Pancreas (tissue), 10 donors: ENCODE measurements at regions not wholly inside any gene's neighbourhood (a gene's known extent, or its start where the extent isn't known, plus 50 kb on each side); places are given as distances from the start of the nearest gene placed in this dataset.

Source experiments
- ATAC-seq, 4 donors: fragments of 200-7000 bp; cut with Tn5 transposase; one replicate each; pipeline versions ENCODE4 v1.8.0 to v1.9.1; 2020; ENCODE audit warnings: mild to moderate bottlenecking in 4 of 4, moderate library complexity in 4 of 4
- DNase-seq, 6 donors: peaks; one replicate each; pipeline ENCODE4 v3.0.0-alpha.2; 2020
- FAIRE-seq: peaks from 2 replicates; lab custom pipeline; 2012; peaks lifted over from hg19 to GRCh38; lab: Jason Lieb, UNC
- H3K27ac ChIP-seq, 4 donors: fragments of 200-600 bp; sonication (generic); 1 replicate in 3 of 4; 2 replicates in 1 of 4; pipeline versions ENCODE4 v1.5.0 to v1.8.0; 2020
- H3K27me3 ChIP-seq, 4 donors: fragments of 200-600 bp; one replicate each; pipeline ENCODE4 v1.8.0; 2021
- H3K36me3 ChIP-seq, 3 donors: fragments of 200-600 bp; sonication (generic) in 1 of 3; one replicate each; pipeline versions ENCODE4 v1.5.0 to v1.8.0; 2020 to 2021
- H3K4me1 ChIP-seq, 3 donors: fragments of 200-600 bp; one replicate each; pipeline ENCODE4 v1.8.0; 2021
- H3K4me3 ChIP-seq, 4 donors: fragments of 200-600 bp; sonication (generic) in 2 of 4; one replicate each; pipeline versions ENCODE4 v1.5.0 to v1.8.0; 2020 to 2021
- H3K9me3 ChIP-seq, 4 donors: fragments of 200-600 bp; one replicate each; pipeline ENCODE4 v1.8.0; 2021
- WGBS, 2 donors: extraction: QIAGEN DNeasy Blood & Tissue Kit; methylation state at CpG; one replicate each; pipeline ENCODE4 v1.1.7; 2013; 5-methylcytosine and 5-hydroxymethylcytosine counted together
- intact Hi-C, 3 donors: fragments of 100-400 bp; cut with DNase I; formaldehyde crosslinking; loops; one replicate each; pipeline versions ENCODE4 v1.11.1 to v1.14.2; 2022
- TF ChIP-seq, protein P1 (sequence below), 4 donors: fragments of 200-600 bp; sonication (generic) in 3 of 4; IDR thresholded peaks; one replicate each; pipeline versions ENCODE4 v1.5.0 to v1.8.0; 2021; ENCODE audit warnings: antibody characterized with exemption in 4 of 4
- donor health status: healthy with polysubstance abuse.
- donor health status: DM: no; HTN: no; CAD: no; lungs with moderate emphysema.
- donor health status: DM: no; HTN: no; CAD: no.
- donor health status: control.
- donor health status: control.
- donor health status: Bipolar disorder and iron deficiency.
- donor health status: DM: yes; HTN: yes; CAD: no.
- donor health status: DM: no; HTN: no; CAD: no.
- donor health status: DM: no; HTN: no; CAD: no.
- donor health status: DM: yes; HTN: yes; CAD: no.

DNA sequence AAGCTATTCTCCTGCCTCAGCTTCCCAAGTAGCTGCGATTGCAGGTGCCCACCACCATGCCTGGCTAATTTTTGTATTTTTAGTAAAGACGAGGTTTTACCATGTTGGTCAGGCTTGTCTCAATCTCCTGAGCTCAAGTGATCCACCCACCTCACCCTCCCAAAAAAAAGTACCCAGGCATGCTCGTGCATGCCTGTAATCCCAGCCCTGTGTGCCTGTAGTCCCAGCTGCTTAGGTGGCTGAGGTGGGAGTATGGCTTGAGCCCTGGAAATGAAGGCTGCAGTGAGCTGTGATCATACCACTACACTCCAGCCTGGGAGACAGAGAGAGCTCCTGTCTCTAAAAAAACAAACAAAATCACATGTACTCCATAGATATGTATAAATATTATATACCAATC lies 176.5 kb downstream of the SOX2 start:
- intact Hi-C loops = no loop called here
- Histone ChIP-seq H3K9me3 (no peaks in the 10 kb centered on the region), H3K27ac (no peak overlapping the region), H3K4me3 (no peak overlapping the region), H3K27me3 (no peaks in the 10 kb centered on the region), H3K4me1 (no peaks in the 10 kb centered on the region), H3K36me3 (no peaks in the 10 kb centered on the region)
- no peak for ATAC-seq
- TF ChIP-seq, protein P1, sequence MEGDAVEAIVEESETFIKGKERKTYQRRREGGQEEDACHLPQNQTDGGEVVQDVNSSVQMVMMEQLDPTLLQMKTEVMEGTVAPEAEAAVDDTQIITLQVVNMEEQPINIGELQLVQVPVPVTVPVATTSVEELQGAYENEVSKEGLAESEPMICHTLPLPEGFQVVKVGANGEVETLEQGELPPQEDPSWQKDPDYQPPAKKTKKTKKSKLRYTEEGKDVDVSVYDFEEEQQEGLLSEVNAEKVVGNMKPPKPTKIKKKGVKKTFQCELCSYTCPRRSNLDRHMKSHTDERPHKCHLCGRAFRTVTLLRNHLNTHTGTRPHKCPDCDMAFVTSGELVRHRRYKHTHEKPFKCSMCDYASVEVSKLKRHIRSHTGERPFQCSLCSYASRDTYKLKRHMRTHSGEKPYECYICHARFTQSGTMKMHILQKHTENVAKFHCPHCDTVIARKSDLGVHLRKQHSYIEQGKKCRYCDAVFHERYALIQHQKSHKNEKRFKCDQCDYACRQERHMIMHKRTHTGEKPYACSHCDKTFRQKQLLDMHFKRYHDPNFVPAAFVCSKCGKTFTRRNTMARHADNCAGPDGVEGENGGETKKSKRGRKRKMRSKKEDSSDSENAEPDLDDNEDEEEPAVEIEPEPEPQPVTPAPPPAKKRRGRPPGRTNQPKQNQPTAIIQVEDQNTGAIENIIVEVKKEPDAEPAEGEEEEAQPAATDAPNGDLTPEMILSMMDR (IDR thresholded peaks at IDR 0.05) = no peak
- WGBS, 2 donors = 64 to 73% methylated on average over 3 of the region's 3 CpGs
- no peak for FAIRE-seq
- no peak for DNase-seq

DNA sequence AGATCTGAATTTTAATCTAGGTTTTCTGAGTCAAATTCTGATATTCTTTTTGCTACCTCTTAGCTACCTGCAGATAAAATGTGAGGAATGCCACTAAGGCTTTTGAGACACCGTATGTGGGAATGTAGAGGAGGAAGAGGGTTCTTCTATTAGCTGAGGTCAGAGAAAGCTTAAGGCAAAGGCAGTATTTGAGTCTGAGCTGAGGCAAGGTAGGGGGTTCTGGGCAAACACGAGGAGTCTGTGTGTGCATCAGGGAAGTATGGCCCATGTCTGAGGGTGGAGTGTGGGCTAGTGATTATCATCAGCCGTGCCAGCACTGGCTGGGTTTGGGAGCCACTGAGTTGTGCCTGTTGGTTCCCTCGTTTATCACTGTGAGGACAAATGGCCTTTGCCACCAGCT lies 181.1 kb downstream of the SOX2 start:
- Histone ChIP-seq H3K4me3 (no peak overlapping the region), H3K9me3 (no peaks in the 10 kb centered on the region), H3K27me3 (no peaks in the 10 kb centered on the region), H3K4me1 (no peaks in the 10 kb centered on the region), H3K27ac (no peak overlapping the region), H3K36me3 (no peaks in the 10 kb centered on the region)
- no peak for DNase-seq
- intact Hi-C loops = no loop called here
- TF ChIP-seq, protein P1 (IDR thresholded peaks at IDR 0.05) = no peak
- FAIRE-seq = no peak
- WGBS, 2 donors = 47 to 58% methylated on average over 4 of the region's 4 CpGs
- no peak for ATAC-seq

DNA sequence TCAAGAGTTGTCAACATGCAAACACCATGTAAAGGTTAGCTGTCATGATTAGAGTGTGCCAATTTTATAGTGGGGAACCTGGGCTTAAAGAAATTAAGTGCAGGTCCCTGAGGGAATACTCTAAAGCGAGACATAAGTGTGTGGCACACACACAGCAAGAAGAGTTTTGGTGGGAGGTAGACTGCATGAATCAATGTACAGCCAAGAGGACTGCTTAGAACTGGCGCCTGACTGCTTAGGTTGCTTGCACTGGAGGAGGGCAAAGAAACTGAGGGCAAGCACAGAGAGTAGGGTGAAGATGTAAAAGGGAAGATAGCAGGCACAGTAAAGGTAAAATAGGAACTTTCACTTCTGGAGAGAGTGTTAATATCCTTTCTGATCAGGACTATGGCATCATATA lies 184.9 kb downstream of the SOX2 start:
- Histone ChIP-seq H3K27me3 (no peaks in the 10 kb centered on the region), H3K36me3 (no peaks in the 10 kb centered on the region), H3K27ac (no peak overlapping the region), H3K4me1 (no peaks in the 10 kb centered on the region), H3K4me3 (no peak overlapping the region), H3K9me3 (no peaks in the 10 kb centered on the region)
- DNase-seq = no peak
- ATAC-seq = no peak
- 85 to 90% methylated on average over 2 of the region's 2 CpGs for WGBS, 2 donors
- TF ChIP-seq, protein P1 (IDR thresholded peaks at IDR 0.05) = no peak
- intact Hi-C loops = no loop called here
- no peak for FAIRE-seq

DNA sequence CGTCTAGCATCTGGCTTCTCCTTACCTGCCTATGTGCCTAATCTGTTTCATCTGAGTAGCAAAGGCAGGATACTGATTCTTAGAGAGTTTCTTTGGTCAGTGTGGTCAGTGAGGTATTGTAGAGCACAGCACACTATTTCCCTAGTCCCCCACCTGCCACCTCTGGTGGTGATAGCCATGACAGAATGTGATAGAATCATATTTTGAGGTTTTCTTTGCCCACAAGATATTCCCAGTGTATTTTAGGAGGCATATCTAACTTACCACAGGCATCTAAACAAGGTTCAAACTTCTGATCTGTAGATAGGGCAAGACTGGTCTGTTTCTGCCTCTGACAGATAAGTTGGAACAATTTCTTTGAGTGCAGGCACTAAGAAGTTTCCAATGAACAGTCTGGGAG lies 188.0 kb downstream of the SOX2 start:
- 39 to 44% methylated on average over 1 of the region's 1 CpG for WGBS, 2 donors
- TF ChIP-seq, protein P1 (IDR thresholded peaks at IDR 0.05) = no peak
- no peaks in the 10 kb centered on the region for H3K4me1 ChIP-seq
- no peak overlapping the region for H3K27ac ChIP-seq
- no peak for DNase-seq
- H3K4me3 ChIP-seq = no peak overlapping the region
- intact Hi-C loops = no loop called here
- FAIRE-seq = no peak
- no peaks in the 10 kb centered on the region for H3K27me3 ChIP-seq
- no peaks in the 10 kb centered on the region for H3K36me3 ChIP-seq
- ATAC-seq = no peak
- H3K9me3 ChIP-seq = no peaks in the 10 kb centered on the region

DNA sequence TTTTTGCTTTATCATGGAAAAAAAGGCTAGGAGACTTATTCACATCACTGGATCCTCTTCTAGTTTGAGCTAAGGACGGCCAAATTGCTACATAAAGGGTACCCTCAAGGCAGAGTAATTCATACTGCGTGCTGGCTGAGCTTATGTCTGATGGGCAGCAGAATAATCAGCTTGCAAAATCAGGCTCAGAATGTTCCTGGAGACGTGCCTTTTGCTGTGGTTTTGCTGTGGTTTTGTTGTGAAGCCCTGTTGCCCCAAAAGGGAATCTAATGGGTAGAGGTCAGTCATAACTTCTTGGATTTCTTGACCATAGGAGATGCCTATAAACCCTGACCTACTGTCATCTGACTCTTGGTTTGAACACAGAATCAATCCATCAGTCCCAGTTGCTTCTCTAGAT lies 189.9 kb downstream of the SOX2 start:
- Histone ChIP-seq H3K4me1 (no peaks in the 10 kb centered on the region), H3K9me3 (no peaks in the 10 kb centered on the region), H3K36me3 (no peaks in the 10 kb centered on the region), H3K27ac (no peak overlapping the region), H3K4me3 (no peak overlapping the region), H3K27me3 (no peaks in the 10 kb centered on the region)
- TF ChIP-seq, protein P1 (IDR thresholded peaks at IDR 0.05) = no peak
- ATAC-seq (no peak), FAIRE-seq (no peak), DNase-seq (no peak)
- WGBS, 2 donors = 59 to 74% methylated on average over 3 of the region's 3 CpGs
- intact Hi-C loops = no loop called here
